ENCODE measurements at regions not wholly inside any gene's neighbourhood (a gene's known extent, or its start where the extent isn't known, plus 50 kb on each side); places are given as distances from the start of the nearest gene placed in this dataset.
"Not testable (repeated sequence)": the region's sequence is repeated elsewhere in the genome, so short reads cannot be mapped to it uniquely, and the experiment has no call there.

- no peaks in the 10 kb centered on the region for H3K27me3 ChIP-seq
- no peaks in the 10 kb centered on the region for H3K4me1 ChIP-seq
- H3K9me3 ChIP-seq, result no peaks in the 10 kb centered on the region
- no peak for DNase-seq
- no peak overlapping the region for H3K4me3 ChIP-seq (ENCODE audit: low read depth, low read length)
- TF ChIP-seq CTCF (IDR thresholded peaks at IDR 0.05; ENCODE audit: low read depth, low read length), result no peak
- H3K36me3 ChIP-seq, result no peaks in the 10 kb centered on the region
These were observed 146.5 kb downstream of the CHD1L start for GRCh38 chr1:147388969-147389368.

DNA sequence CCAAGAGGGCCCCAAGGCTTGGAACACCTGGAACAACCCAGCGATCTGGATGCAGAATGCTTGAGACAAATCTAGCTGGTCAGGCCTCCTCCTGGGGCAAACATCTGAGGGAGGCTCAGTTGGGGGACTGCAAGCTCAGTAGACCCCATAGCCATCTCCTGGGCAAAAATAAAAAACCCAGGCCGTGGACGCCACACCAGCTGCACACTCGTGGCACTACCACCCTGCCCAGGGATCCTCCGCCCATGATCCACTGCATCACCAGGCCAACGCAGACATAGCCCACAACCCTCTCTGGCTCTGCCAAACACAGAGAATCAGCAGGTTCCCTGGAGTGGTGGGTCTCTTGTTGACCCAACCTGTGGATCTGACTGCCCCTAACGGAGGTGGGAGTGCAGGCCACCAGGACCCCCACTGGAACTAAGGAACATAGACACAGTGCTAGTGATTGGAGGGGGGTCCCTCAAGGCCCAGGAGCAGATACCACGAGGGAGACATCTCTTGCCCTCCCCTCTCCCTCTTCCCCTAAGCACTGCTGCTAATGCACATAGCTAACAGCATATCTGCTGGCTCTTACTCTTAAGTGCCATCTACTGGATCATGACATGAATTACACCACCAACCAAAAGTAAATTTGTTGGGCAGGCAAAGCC, 147.2 kb downstream of the CHD1L start:
- no peak overlapping the region for H3K4me3 ChIP-seq (ENCODE audit: low read depth, low read length)
- no peaks in the 10 kb centered on the region for H3K9me3 ChIP-seq
- no peaks in the 10 kb centered on the region for H3K36me3 ChIP-seq
- peak; percentile 75 for TF ChIP-seq CTCF (IDR thresholded peaks at IDR 0.05; ENCODE audit: low read depth, low read length)
- no peaks in the 10 kb centered on the region for H3K27me3 ChIP-seq
- H3K4me1 ChIP-seq, result no peaks in the 10 kb centered on the region
- DNase-seq, result peak; percentile 7

GRCh38 chr1:147390185-147390542, 147.7 kb downstream of the CHD1L start:
- Histone ChIP-seq H3K27me3 (no peaks in the 10 kb centered on the region), H3K4me1 (no peaks in the 10 kb centered on the region), H3K9me3 (no peaks in the 10 kb centered on the region), H3K36me3 (no peaks in the 10 kb centered on the region), H3K4me3 (ENCODE audit: low read depth, low read length) (no peak overlapping the region)
- no peak for TF ChIP-seq CTCF (IDR thresholded peaks at IDR 0.05; ENCODE audit: low read depth, low read length)
- no peak for DNase-seq

GRCh38 chr1:147391114-147391513, 148.6 kb downstream of the CHD1L start:
- H3K4me1 ChIP-seq, result no peaks in the 10 kb centered on the region
- H3K4me3 ChIP-seq (ENCODE audit: low read depth, low read length), result no peak overlapping the region
- DNase-seq, result no peak
- no peaks in the 10 kb centered on the region for H3K27me3 ChIP-seq
- H3K36me3 ChIP-seq, result no peaks in the 10 kb centered on the region
- TF ChIP-seq CTCF (IDR thresholded peaks at IDR 0.05; ENCODE audit: low read depth, low read length), result no peak
- H3K9me3 ChIP-seq, result no peaks in the 10 kb centered on the region

DNA sequence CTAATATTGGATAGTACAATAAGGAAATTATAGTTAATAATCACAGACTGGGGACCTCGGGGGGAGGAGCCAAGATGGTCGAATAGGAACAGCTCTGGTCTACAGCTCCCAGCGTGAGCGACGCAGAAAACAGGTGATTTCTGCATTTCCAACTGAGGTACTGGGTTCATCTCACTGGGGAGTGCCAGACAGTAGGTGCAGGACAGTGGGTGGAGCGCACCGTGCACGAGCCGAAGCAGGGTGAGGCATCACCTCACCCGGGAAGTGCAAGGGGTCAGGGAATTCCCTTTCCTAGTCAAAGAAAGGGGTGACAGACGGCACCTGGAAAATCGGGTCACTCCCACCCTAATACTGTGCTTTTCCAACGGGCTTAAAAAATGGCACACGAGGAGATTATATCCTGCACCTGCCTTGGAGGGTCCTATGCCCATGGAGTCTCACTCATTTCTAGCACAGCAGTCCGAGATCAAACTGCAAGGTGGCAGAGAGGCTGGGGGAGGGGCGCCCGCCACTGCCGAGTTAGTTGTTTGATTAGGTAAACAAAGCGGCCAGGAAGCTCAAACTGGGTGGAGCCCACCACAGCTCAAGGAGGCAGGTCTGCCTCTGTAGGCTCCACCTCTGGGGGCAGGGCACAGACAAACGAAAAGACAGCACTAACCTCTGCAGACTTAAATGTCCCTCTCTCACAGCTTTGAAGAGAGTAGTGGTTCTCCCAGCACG, 138.8 kb upstream of the BCL9 start:
- H3K4me1 ChIP-seq; H3K27me3 ChIP-seq; H3K9me3 ChIP-seq; DNase-seq; H3K36me3 ChIP-seq; H3K4me3 ChIP-seq (ENCODE audit: low read depth, low read length): not testable (repeated sequence)

- H3K9me3 ChIP-seq; H3K4me1 ChIP-seq; DNase-seq; H3K36me3 ChIP-seq; H3K4me3 ChIP-seq (ENCODE audit: low read depth, low read length); H3K27me3 ChIP-seq: not testable (repeated sequence)
These were observed 137.0 kb upstream of the BCL9 start for GRCh38 chr1:147404344-147404743.

- H3K36me3 ChIP-seq, result no peaks in the 10 kb centered on the region
- no peaks in the 10 kb centered on the region for H3K27me3 ChIP-seq
- H3K4me3 ChIP-seq (ENCODE audit: low read depth, low read length), result no peak overlapping the region
- TF ChIP-seq CTCF (IDR thresholded peaks at IDR 0.05; ENCODE audit: low read depth, low read length), result no peak
- DNase-seq, result no peak
- H3K4me1 ChIP-seq, result no peaks in the 10 kb centered on the region
- H3K9me3 ChIP-seq, result no peaks in the 10 kb centered on the region
These were observed 131.4 kb upstream of the BCL9 start for GRCh38 chr1:147409886-147410285.

Measured in BE2C (cell line).